GM11168 (cell line): ENCODE measurements at regions not wholly inside any gene's neighbourhood (a gene's known extent, or its start where the extent isn't known, plus 50 kb on each side); places are given as distances from the start of the nearest gene placed in this dataset.
"Not testable (repeated sequence)": the region's sequence is repeated elsewhere in the genome, so short reads cannot be mapped to it uniquely, and the experiment has no call there.

Experiments used
- in situ Hi-C: fragments of 300-500 bp; cut with MboI; formaldehyde crosslinking; loops from one replicate; pipeline ENCODE4 v1.12.0; 2022; ENCODE audit warnings: low sequenced_read_pairs; ENCODE audit not compliant: unreplicated experiment

DNA sequence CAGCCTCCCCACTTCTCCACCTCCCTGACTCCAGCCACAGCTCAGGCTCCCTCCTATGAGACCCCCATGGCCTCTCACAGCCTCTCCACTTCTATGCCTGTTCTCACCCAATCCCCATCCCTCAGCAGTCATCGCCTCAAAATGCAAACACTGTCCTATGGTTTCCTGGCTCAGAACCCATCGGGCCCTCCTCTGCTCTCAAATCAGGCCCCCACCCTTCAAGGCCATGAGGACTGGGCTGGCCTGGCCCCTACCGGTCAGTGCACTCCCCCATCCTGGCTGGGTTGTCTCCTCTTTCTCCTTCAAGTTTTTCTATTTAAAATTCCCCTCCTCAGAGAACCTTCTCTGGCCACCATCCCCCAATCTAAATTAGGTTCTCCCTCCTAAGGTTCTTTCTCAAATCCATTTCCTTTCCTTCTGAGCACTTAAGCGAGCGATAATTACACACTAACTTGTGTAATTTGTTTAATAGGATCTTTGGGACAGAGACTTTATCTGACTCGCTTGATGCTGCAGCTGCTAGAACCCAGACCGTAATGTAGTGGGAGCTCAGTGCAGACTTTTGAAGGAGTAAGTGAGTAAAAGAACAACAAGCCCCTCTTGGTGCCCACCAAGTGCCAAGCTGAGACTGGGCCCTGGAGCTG lies 347.2 kb downstream of the MATN1 start:
- in situ Hi-C loops = no loop called here

- in situ Hi-C loops = no loop called here
Observed at GRCh38 chr1:30375156-30375555, 348.2 kb downstream of the MATN1 start.

- in situ Hi-C loops = no loop called here
Observed at GRCh38 chr1:30374400-30375070, 348.9 kb downstream of the MATN1 start.

GRCh38 chr1:30373471-30374399 lies 349.6 kb downstream of the MATN1 start:
- in situ Hi-C loops = no loop called here

DNA sequence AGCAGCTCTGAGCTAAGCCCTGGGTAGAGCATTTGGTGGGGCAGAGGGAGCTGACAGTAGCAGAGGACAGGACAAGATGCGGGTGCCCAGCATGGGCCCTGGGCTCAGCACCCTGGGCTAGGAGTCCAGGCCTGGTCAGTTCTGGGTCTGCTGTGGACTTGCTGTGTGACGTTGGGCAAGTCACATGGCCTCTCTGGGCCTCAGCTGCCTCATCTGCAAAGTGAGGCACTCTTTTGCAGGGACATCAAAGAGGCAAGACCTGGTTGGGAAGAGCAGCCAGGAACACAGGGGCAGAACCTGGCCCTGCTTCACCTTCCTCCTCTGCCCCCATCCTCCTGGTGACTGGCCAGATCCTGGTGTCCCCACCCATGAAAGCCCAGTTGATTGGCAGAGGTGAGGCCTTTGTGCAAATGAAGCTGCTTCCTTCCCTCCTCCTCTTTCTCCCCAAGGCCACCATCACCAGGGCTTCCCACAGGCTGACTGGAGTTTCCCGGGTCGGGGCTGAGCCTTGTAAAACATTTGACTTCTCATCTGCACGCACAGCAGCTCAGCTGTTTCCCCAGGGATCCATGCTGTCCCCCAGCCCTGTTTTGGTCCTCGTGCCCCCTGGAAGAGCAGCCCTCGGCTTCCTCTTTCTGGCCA lies 350.5 kb downstream of the MATN1 start:
- in situ Hi-C loops = no loop called here

GRCh38 chr1:30371888-30372791 lies 351.2 kb downstream of the MATN1 start:
- in situ Hi-C loops = no loop called here

DNA sequence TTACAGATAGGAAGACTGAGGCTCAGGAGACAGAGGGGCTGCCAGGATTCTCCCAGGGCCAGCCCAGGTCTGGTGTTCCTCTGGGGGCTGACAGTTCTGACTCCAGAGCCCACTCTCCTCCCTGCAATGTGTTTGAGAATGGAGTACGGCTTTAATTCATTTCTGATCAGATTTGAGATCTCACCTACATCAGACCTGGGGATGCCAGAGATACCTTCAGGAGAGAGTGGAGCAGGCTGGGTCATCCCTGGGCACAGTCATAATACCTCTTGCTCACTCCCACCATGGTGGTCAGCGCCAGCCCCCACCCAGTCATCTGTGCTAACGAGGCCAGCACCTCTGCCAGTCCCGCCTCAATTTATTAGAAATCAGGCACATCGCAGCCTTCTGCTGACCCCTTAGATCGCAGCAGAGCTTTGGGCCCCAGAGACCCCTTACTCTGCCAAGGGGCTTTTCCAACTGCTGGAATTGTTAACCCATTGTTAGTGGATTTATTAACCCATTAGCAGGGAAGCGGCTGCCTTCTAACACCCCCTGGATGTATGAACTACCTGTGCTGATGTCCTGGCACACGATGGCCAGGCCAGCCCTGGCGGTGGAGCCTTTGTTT lies 352.1 kb downstream of the MATN1 start:
- in situ Hi-C loops = no loop called here

GRCh38 chr1:30368651-30369240 lies 354.6 kb downstream of the MATN1 start:
- in situ Hi-C loops = no loop called here

GRCh38 chr1:30366911-30367310 lies 356.5 kb downstream of the MATN1 start:
- in situ Hi-C loops = no loop called here

DNA sequence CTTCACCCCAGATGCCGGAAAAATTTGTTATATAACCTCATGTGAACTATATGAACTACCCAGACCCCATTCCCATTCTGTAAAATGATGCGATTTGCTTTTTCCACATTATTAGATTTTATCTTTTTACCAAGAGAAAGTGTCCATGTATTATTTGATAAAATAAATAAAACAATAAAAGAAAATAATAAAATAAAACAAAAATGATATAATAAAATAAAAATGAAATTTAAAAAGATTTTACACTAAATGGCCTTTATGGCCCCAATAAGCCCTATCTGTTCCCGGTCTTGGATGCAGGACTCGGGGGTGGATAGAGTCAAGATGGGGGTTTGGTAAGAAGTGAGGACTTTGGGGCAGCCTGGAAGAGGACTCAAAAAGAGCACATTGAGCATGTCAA lies 357.2 kb downstream of the MATN1 start:
- in situ Hi-C loops = no loop called here

DNA sequence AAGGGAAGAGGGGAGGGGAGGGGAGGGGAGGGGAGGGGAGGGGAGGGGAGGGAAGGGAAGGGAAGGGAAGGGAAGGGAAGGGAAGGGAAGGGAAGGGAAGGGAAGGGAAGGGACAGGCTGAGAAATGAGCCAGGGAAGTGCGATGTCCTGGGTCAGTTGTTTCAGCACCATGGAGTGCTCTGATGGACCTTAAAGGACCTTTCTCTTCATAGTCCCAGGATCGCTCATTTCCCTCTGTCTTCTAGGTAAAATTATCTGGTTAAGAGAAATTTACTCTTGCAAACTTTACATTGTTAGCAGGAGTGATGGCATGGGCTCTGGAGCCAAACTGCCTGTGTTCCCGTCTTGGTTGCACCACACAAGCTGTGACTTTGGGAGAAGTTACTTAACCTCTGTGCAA lies 357.8 kb downstream of the MATN1 start:
- in situ Hi-C loops = no loop called here

GRCh38 chr1:30363031-30363430 lies 360.4 kb downstream of the MATN1 start:
- in situ Hi-C loops = no loop called here

DNA sequence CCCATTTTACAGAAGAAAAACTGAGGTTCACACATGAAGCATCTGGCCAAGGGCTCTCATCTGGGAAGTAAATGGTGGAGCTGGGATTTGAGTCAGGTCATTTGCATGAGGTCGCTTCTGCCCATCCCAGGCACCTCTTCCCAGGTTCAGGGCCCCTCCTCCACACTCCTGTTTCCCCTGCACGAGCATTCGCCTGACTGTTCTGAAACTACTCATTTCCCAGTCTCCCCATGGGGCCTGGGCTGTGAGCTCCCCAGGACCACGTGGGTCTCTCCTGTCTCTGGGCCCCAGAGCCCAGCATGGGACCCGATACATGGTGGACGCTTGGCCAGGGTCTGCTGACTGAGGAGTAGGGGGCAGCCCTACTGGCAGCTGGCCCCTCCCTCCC lies 360.8 kb downstream of the MATN1 start:
- in situ Hi-C loops = no loop called here

- in situ Hi-C loops = not testable (repeated sequence)
Observed at GRCh38 chr1:30361890-30362602, 361.3 kb downstream of the MATN1 start.

- in situ Hi-C loops = no loop called here
Observed at GRCh38 chr1:30360753-30361152, 362.6 kb downstream of the MATN1 start.

DNA sequence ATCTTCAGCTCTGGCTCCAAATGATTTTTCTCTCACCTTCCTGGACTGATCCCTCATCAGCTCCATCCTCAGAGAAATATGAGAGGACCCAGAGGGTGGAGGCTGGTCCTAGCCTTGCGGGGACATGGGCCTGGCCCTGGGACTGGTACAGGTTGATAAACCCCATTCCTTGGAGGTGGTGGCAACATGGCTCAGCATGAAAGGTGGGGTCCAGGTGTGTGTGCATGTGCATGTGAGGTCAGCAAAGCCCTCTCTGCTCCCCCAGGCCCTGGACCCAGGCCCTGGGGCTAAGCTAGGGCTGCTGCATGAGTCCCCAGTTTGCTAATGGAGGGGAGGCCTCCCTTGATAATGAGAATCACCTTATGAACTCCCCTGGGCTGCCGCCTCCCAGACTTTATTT lies 363.1 kb downstream of the MATN1 start:
- in situ Hi-C loops = no loop called here

GRCh38 chr1:30359539-30360220 lies 363.7 kb downstream of the MATN1 start:
- in situ Hi-C loops = no loop called here

DNA sequence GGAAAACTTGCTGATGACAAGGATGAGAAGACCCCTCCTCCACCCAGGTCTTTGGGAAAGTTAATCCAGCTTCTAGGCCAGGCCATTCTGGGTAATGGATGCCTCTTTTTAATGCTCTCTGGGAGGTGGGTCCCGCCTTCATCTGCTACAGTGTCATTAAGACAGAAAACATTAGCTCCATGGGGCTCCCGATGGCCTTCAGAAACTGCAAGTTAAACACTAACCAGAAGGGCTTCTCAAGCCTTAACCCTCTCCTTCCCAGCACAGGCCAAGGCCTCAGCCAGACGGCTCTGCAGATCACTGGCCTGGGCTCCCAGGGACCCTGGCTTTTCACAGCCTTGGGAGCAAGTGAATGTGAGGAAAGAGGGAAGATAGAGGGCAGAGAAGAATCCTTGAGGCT lies 364.9 kb downstream of the MATN1 start:
- in situ Hi-C loops = no loop called here
